PC-3 (cell line): ENCODE measurements at regions not wholly inside any gene's neighbourhood (a gene's known extent, or its start where the extent isn't known, plus 50 kb on each side); places are given as distances from the start of the nearest gene placed in this dataset.

ENCODE experiments used
- ATAC-seq: fragments of 200-7000 bp; cut with Tn5 transposase; 2 replicates; pipeline ENCODE4 v1.9.1; 2020; ENCODE audit warnings: mild to moderate bottlenecking, moderate library complexity
- BruUV-seq: library from RNA; stranded (reverse); fragments of 400-500 nt; replicated peaks from 2 replicates; lab custom pipeline; 2021; lab: Mats Ljungman, UMichigan
- CTCF ChIA-PET: fragments of 300-600 bp; sonication (Branson Sonifier 250); formaldehyde crosslinking; loops from one replicate; lab custom pipeline; 2022; ENCODE audit warnings: antibody characterized with exemption; lab: Charles Lee
- POLR2A ChIA-PET: fragments of 300-600 bp; sonication (Branson Sonifier 250); formaldehyde crosslinking; loops from one replicate; lab custom pipeline; 2022; ENCODE audit warnings: antibody characterized with exemption; ENCODE audit not compliant: unreplicated experiment; lab: Charles Lee
- DNase-seq: peaks from one replicate; pipeline ENCODE4 v3.0.0-alpha.2; 2015
- H2AFZ ChIP-seq: fragments of 300-600 bp; sonication (generic); 2 replicates; pipeline ENCODE4 v1.6.0; 2016; ENCODE audit warnings: antibody characterized with exemption, low read length
- H3F3A ChIP-seq: fragments of 300-600 bp; sonication (generic); one replicate; pipeline ENCODE4 v1.6.0; 2017; ENCODE audit warnings: antibody characterized with exemption, low read length, control low read depth, mild to moderate bottlenecking; ENCODE audit not compliant: unreplicated experiment
- H3K27ac ChIP-seq: fragments of 300-600 bp; sonication (generic); 2 replicates; pipeline ENCODE4 v1.5.1; 2016; ENCODE audit warnings: mild to moderate bottlenecking, low read length
- H3K27me3 ChIP-seq: fragments of 300-600 bp; sonication (generic); 2 replicates; pipeline ENCODE4 v1.6.1; 2016; ENCODE audit warnings: low read length, mixed read lengths
- H3K36me3 ChIP-seq: fragments of 300-600 bp; sonication (generic); 2 replicates; pipeline ENCODE4 v1.6.1; 2016; ENCODE audit warnings: low read depth, mixed run types, low read length, mixed read lengths
- H3K4me1 ChIP-seq: fragments of 300-600 bp; sonication (generic); 2 replicates; pipeline ENCODE4 v1.5.1; 2016; ENCODE audit warnings: low read length; ENCODE audit not compliant: insufficient read depth
- H3K4me2 ChIP-seq: fragments of 300-600 bp; sonication (generic); 2 replicates; pipeline ENCODE4 v1.6.0; 2016; ENCODE audit warnings: low read length
- H3K4me3 ChIP-seq: fragments of 300-600 bp; sonication (generic); 2 replicates; pipeline ENCODE4 v1.5.1; 2016; ENCODE audit warnings: mild to moderate bottlenecking, low read length, mixed read lengths
- H3K79me2 ChIP-seq: fragments of 300-600 bp; sonication (generic); 2 replicates; pipeline ENCODE4 v1.6.1; 2017; ENCODE audit warnings: low read length, mixed read lengths
- H3K9ac ChIP-seq: fragments of 300-600 bp; sonication (generic); 2 replicates; pipeline ENCODE4 v1.6.0; 2016; ENCODE audit warnings: mild to moderate bottlenecking, low read length
- H3K9me2 ChIP-seq: fragments of 300-600 bp; sonication (generic); replicated peaks from 2 replicates; pipeline ENCODE4 v1.6.1; 2016; ENCODE audit warnings: mixed run types, low read length, mixed read lengths
- H3K9me3 ChIP-seq: fragments of 300-600 bp; sonication (generic); 2 replicates; pipeline ENCODE4 v1.6.1; 2016; ENCODE audit warnings: low read length, mixed read lengths
- H4K20me1 ChIP-seq: fragments of 300-600 bp; sonication (generic); 2 replicates; pipeline ENCODE4 v1.6.1; 2016; ENCODE audit warnings: low read length, mixed read lengths
- EZH2 ChIP-seq: fragments of 300-600 bp; sonication (generic); IDR thresholded peaks from one replicate; pipeline ENCODE4 v1.6.1; 2017; ENCODE audit warnings: antibody characterized with exemption, mild to moderate bottlenecking, low read length; ENCODE audit not compliant: unreplicated experiment
- EZH2phosphoT487 ChIP-seq: fragments of 300-600 bp; sonication (generic); IDR thresholded peaks from 2 replicates; pipeline ENCODE4 v1.6.1; 2018; ENCODE audit warnings: mild to moderate bottlenecking, antibody characterized with exemption, low read length, borderline replicate concordance
- intact Hi-C: fragments of 100-400 bp; cut with micrococcal nuclease; formaldehyde crosslinking; loops from 2 replicates; pipeline ENCODE4 v1.9.0; 2023
- TF ChIP-seq, protein P1 (sequence below): fragments of 300-600 bp; sonication (generic); conservative IDR thresholded peaks from 2 replicates; pipeline ENCODE4 v1.5.1; 2017; ENCODE audit warnings: antibody characterized with exemption, low read depth, mild to moderate bottlenecking, low read length

GRCh38 chr6:101322921-101323320 lies 70.6 kb upstream of the GRIK2 start:
- BruUV-seq = no TSS peak

DNA sequence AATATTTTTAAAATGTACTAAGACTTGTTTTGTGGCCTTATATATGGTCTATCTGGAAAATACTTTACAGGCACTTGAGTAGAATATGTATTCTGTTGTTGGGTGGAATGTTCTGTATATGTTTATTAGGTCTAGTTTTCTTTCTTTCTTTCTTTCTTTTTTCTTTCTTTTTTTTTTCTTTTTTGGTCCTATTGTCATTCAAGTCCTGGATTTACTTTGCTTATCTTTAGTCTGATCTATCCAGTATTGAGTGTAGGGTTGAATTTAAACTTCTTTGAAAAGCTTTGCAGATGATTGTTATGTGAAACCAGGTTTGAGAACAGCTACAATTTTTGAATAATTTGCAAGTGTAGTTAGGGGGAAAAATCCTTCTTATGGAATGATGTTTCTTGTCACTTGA lies 67.1 kb upstream of the GRIK2 start:
- Histone ChIP-seq H3F3A (no peaks in the 10 kb centered on the region), H3K9me3 (no peaks in the 10 kb centered on the region), H3K36me3 (no peaks in the 10 kb centered on the region), H3K9ac (no peak overlapping the region), H3K4me1 (no peaks in the 10 kb centered on the region), H3K4me3 (no peak overlapping the region), H3K9me2 (no peaks in the 10 kb centered on the region), H4K20me1 (no peaks in the 10 kb centered on the region), H3K27me3 (no peaks in the 10 kb centered on the region), H2AFZ (no peak overlapping the region), H3K27ac (no peak overlapping the region), H3K79me2 (no peaks in the 10 kb centered on the region), H3K4me2 (no peak overlapping the region)
- intact Hi-C loops = no loop called here
- DNase-seq (no peak), ATAC-seq (no peak)
- POLR2A ChIA-PET = no interaction called here
- CTCF ChIA-PET = no interaction called here
- TF ChIP-seq, protein P1, sequence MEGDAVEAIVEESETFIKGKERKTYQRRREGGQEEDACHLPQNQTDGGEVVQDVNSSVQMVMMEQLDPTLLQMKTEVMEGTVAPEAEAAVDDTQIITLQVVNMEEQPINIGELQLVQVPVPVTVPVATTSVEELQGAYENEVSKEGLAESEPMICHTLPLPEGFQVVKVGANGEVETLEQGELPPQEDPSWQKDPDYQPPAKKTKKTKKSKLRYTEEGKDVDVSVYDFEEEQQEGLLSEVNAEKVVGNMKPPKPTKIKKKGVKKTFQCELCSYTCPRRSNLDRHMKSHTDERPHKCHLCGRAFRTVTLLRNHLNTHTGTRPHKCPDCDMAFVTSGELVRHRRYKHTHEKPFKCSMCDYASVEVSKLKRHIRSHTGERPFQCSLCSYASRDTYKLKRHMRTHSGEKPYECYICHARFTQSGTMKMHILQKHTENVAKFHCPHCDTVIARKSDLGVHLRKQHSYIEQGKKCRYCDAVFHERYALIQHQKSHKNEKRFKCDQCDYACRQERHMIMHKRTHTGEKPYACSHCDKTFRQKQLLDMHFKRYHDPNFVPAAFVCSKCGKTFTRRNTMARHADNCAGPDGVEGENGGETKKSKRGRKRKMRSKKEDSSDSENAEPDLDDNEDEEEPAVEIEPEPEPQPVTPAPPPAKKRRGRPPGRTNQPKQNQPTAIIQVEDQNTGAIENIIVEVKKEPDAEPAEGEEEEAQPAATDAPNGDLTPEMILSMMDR = no peak
- TF ChIP-seq EZH2phosphoT487 (no peak), EZH2 (no peak)
- BruUV-seq = no TSS peak

More at GRCh38 chr6:101322921-101323320, 70.6 kb upstream of the GRIK2 start:
- POLR2A ChIA-PET = no interaction called here
- Histone ChIP-seq H3K27ac (no peak overlapping the region), H3F3A (no peaks in the 10 kb centered on the region), H3K27me3 (no peaks in the 10 kb centered on the region), H3K4me3 (no peak overlapping the region), H3K9ac (no peak overlapping the region), H3K4me2 (no peak overlapping the region), H3K4me1 (no peaks in the 10 kb centered on the region), H3K9me2 (no peaks in the 10 kb centered on the region; the same call in 1 of the 2 replicates), H3K79me2 (no peaks in the 10 kb centered on the region), H3K9me3 (no peaks in the 10 kb centered on the region), H4K20me1 (no peaks in the 10 kb centered on the region), H3K36me3 (no peaks in the 10 kb centered on the region), H2AFZ (no peak overlapping the region)
- DNase-seq = no peak
- no peak for ATAC-seq
- CTCF ChIA-PET = no interaction called here
- TF ChIP-seq EZH2 (no peak), EZH2phosphoT487 (no peak)
- TF ChIP-seq, protein P1 = no peak
- intact Hi-C loops = no loop called here

- Histone ChIP-seq H3K36me3 (no peaks in the 10 kb centered on the region), H3K27ac (no peak overlapping the region), H3K9ac (no peak overlapping the region), H3K27me3 (no peaks in the 10 kb centered on the region), H3K4me1 (no peaks in the 10 kb centered on the region), H3K79me2 (no peaks in the 10 kb centered on the region), H3K4me2 (no peak overlapping the region), H3F3A (no peaks in the 10 kb centered on the region), H3K9me3 (no peaks in the 10 kb centered on the region), H4K20me1 (no peaks in the 10 kb centered on the region), H2AFZ (no peak overlapping the region), H3K9me2 (no peaks in the 10 kb centered on the region), H3K4me3 (no peak overlapping the region)
- no TSS peak for BruUV-seq
- ChIA-PET POLR2A (no interaction called here), CTCF (no interaction called here)
- TF ChIP-seq, protein P1 = no peak
- TF ChIP-seq EZH2 (no peak), EZH2phosphoT487 (no peak)
- intact Hi-C loops = no loop called here
- ATAC-seq (no peak), DNase-seq (no peak)
These were observed 51.6 kb upstream of the GRIK2 start for GRCh38 chr6:101341926-101342325.
